PC-9 (cell line): ENCODE measurements at regions not wholly inside any gene's neighbourhood (a gene's known extent, or its start where the extent isn't known, plus 50 kb on each side); places are given as distances from the start of the nearest gene placed in this dataset.

Experiments
- BruUV-seq: library from RNA; stranded (reverse); fragments of 400-500 nt; replicated peaks from 2 replicates; lab custom pipeline; 2021; lab: Mats Ljungman, UMichigan
- CTCF ChIA-PET: fragments of 300-600 bp; sonication (Branson Sonifier 250); formaldehyde crosslinking; loops from one replicate; lab custom pipeline; 2022; ENCODE audit warnings: antibody characterized with exemption; lab: Charles Lee
- POLR2A ChIA-PET: fragments of 300-600 bp; sonication (Branson Sonifier 250); formaldehyde crosslinking; loops from one replicate; lab custom pipeline; 2022; ENCODE audit warnings: antibody characterized with exemption; ENCODE audit not compliant: unreplicated experiment; lab: Charles Lee
- DNase-seq, 2 experiments: peaks; one replicate each; pipeline versions ENCODE4 v3.0.0 to v3.0.0-alpha.2; 2015 to 2022; ENCODE audit warnings: mixed read lengths in 1 of 2
- H2AFZ ChIP-seq: fragments of 200-600 bp; sonication (generic); 2 replicates; pipeline ENCODE4 v1.8.1; 2017; ENCODE audit warnings: antibody characterized with exemption
- H3F3A ChIP-seq: fragments of 200-600 bp; sonication (generic); 2 replicates; pipeline ENCODE4 v1.8.1; 2017; ENCODE audit warnings: antibody characterized with exemption, mild to moderate bottlenecking, low read depth; ENCODE audit not compliant: insufficient read depth
- H3K27ac ChIP-seq: fragments of 200-600 bp; sonication (generic); 2 replicates; pipeline ENCODE4 v1.6.1; 2016; ENCODE audit warnings: mixed run types
- H3K27me3 ChIP-seq: fragments of 200-600 bp; sonication (generic); 2 replicates; pipeline ENCODE4 v1.6.1; 2016; ENCODE audit warnings: low read depth, mixed run types; ENCODE audit not compliant: insufficient read depth
- H3K36me3 ChIP-seq: fragments of 200-600 bp; sonication (generic); 2 replicates; pipeline ENCODE4 v1.6.1; 2016; ENCODE audit warnings: low read depth, mixed run types
- H3K4me1 ChIP-seq: fragments of 200-600 bp; sonication (generic); replicated peaks from 2 replicates; pipeline ENCODE4 v1.6.1; 2016; ENCODE audit warnings: mixed run types; ENCODE audit not compliant: insufficient read depth
- H3K4me2 ChIP-seq: fragments of 200-600 bp; sonication (generic); 2 replicates; pipeline ENCODE4 v1.6.1; 2017; ENCODE audit warnings: mixed run types
- H3K4me3 ChIP-seq: fragments of 200-600 bp; sonication (generic); 2 replicates; pipeline ENCODE4 v1.6.1; 2016; ENCODE audit warnings: mixed run types
- H3K79me2 ChIP-seq: fragments of 200-600 bp; sonication (generic); 2 replicates; pipeline ENCODE4 v1.6.1; 2017; ENCODE audit warnings: low read depth, mixed run types
- H3K9me2 ChIP-seq: fragments of 200-600 bp; sonication (generic); 2 replicates; pipeline ENCODE4 v1.8.1; 2017; ENCODE audit warnings: mild to moderate bottlenecking; ENCODE audit not compliant: insufficient read depth
- H3K9me3 ChIP-seq: fragments of 200-600 bp; sonication (generic); 2 replicates; pipeline ENCODE4 v1.8.1; 2016; ENCODE audit warnings: low read depth; ENCODE audit not compliant: insufficient read depth
- H4K20me1 ChIP-seq: fragments of 200-600 bp; sonication (generic); 2 replicates; pipeline ENCODE4 v1.8.1; 2017; ENCODE audit not compliant: insufficient read depth
- CTCF ChIP-seq: fragments of 200-600 bp; sonication (generic); conservative IDR thresholded peaks from 2 replicates; pipeline ENCODE4 v1.6.1; 2017; ENCODE audit warnings: mixed run types, antibody characterized with exemption, mild to moderate bottlenecking, moderate library complexity
- EZH2 ChIP-seq: fragments of 200-600 bp; sonication (generic); IDR thresholded peaks from 2 replicates; pipeline ENCODE4 v1.8.0; 2017; ENCODE audit warnings: antibody characterized with exemption, low read depth
- intact Hi-C: fragments of 100-400 bp; cut with micrococcal nuclease; formaldehyde crosslinking; loops from one replicate; pipeline ENCODE4 v1.10.0; 2022; ENCODE audit not compliant: unreplicated experiment

DNA sequence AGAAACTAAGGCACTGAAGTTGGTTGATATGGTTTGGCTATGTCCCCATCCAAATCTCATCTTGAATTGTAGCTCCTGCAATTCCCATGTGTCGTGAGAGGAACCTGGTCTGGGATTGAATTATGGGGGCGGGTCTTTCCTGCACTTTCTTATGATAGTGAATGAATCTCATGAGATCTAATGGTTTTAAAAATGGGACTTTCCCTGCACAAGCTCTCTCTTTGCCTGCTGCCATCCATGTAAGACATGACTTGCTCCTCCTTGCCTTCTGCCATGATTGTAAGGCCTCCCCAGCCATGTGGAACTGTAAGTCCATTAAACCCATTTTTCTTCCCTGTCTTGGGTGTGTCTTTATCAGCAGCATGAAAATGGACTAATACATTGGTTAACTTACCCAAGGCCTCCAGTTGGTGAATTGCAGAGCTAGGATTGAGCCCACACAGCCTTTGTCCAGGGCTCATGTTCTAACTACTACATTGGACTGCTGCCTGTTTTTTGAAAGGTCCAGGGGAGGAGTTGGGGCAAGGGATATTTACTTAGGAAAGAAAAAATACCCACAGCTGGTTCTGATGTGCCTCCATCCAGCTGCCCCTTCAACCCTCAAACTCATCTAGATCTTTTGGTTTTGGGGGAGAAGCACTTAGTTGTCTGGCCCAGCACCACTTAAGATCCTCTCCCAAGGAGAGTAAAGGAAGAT lies 107.8 kb upstream of the NAV2 start:
- no TSS peak for BruUV-seq
- DNase-seq = no peak
- Histone ChIP-seq H2AFZ (no peak overlapping the region), H3K27me3 (0 out of 2 replicates have a peak, but pooled peaks cover 3% of the 10 kb centered on the region), H3K27ac (no peak overlapping the region), H3F3A (no peaks in the 10 kb centered on the region), H3K9me2 (no peaks in the 10 kb centered on the region), H3K9me3 (no peaks in the 10 kb centered on the region), H4K20me1 (no peaks in the 10 kb centered on the region), H3K4me1 (no peaks in the 10 kb centered on the region), H3K79me2 (no peaks in the 10 kb centered on the region), H3K4me2 (no peak overlapping the region), H3K36me3 (no peaks in the 10 kb centered on the region), H3K4me3 (no peak overlapping the region)
- ChIA-PET POLR2A (no interaction called here), CTCF (no interaction called here)
- TF ChIP-seq CTCF (no peak), EZH2 (no peak)
- intact Hi-C loops = no loop called here

GRCh38 chr11:19603771-19604170 lies 108.9 kb upstream of the NAV2 start:
- POLR2A ChIA-PET = no interaction called here
- H3K9me3 ChIP-seq = no peaks in the 10 kb centered on the region
- DNase-seq = no peak
- no peak overlapping the region for H2AFZ ChIP-seq
- H4K20me1 ChIP-seq = no peaks in the 10 kb centered on the region
- CTCF ChIA-PET = no interaction called here
- H3K79me2 ChIP-seq = no peaks in the 10 kb centered on the region
- H3K4me2 ChIP-seq = no peak overlapping the region
- H3K27me3 ChIP-seq = no peaks in the 10 kb centered on the region
- H3K27ac ChIP-seq = no peak overlapping the region
- H3K4me3 ChIP-seq = no peak overlapping the region
- intact Hi-C loops = no loop called here
- H3K9me2 ChIP-seq = no peaks in the 10 kb centered on the region
- no TSS peak for BruUV-seq
- no peaks in the 10 kb centered on the region for H3K4me1 ChIP-seq
- TF ChIP-seq EZH2 = no peak
- no peak for TF ChIP-seq CTCF
- H3K36me3 ChIP-seq = no peaks in the 10 kb centered on the region
- H3F3A ChIP-seq = no peaks in the 10 kb centered on the region

GRCh38 chr11:19602891-19603290 lies 109.7 kb upstream of the NAV2 start:
- no peak overlapping the region for H2AFZ ChIP-seq
- TF ChIP-seq CTCF = no peak
- TF ChIP-seq EZH2 = no peak
- H3F3A ChIP-seq = no peaks in the 10 kb centered on the region
- no peak for DNase-seq
- no peaks in the 10 kb centered on the region for H3K9me2 ChIP-seq
- no peaks in the 10 kb centered on the region for H3K36me3 ChIP-seq
- no peaks in the 10 kb centered on the region for H3K79me2 ChIP-seq
- no TSS peak for BruUV-seq
- H3K4me2 ChIP-seq = no peak overlapping the region
- POLR2A ChIA-PET = no interaction called here
- CTCF ChIA-PET = interaction anchor here (0.6 kb wide), 1 partner anchor 1134 kb away, joined by 11 read pairs; no protein-coding TSS in a partner anchor
- no peak overlapping the region for H3K27ac ChIP-seq
- intact Hi-C loops = no loop called here
- H3K4me1 ChIP-seq = no peaks in the 10 kb centered on the region
- no peaks in the 10 kb centered on the region for H3K27me3 ChIP-seq
- no peak overlapping the region for H3K4me3 ChIP-seq
- H3K9me3 ChIP-seq = no peaks in the 10 kb centered on the region
- no peaks in the 10 kb centered on the region for H4K20me1 ChIP-seq
